Epithelial cell of esophagus (primary cell): ENCODE measurements at regions not wholly inside any gene's neighbourhood (a gene's known extent, or its start where the extent isn't known, plus 50 kb on each side); places are given as distances from the start of the nearest gene placed in this dataset.

Source experiments
- DNase-seq: peaks from one replicate; pipeline ENCODE4 v3.0.0; 2010; ENCODE audit warnings: low read depth
- H3K4me3 ChIP-seq: 2 replicates; pipeline ENCODE4 v1.5.1; 2011; ENCODE audit warnings: mild to moderate bottlenecking, low read length, control low read depth
- CTCF ChIP-seq: IDR thresholded peaks from 2 replicates; pipeline ENCODE4 v1.5.1; 2011; ENCODE audit warnings: low read depth, mild to moderate bottlenecking, low read length, control low read depth, inconsistent platforms; ENCODE audit not compliant: insufficient read depth; ENCODE audit errors: missing control alignments

GRCh38 chr16:80116711-80117110, 424.1 kb upstream of the DYNLRB2 start:
- peak; percentile 65 for DNase-seq
- no peak for TF ChIP-seq CTCF
- H3K4me3 ChIP-seq = no peak overlapping the region

DNA sequence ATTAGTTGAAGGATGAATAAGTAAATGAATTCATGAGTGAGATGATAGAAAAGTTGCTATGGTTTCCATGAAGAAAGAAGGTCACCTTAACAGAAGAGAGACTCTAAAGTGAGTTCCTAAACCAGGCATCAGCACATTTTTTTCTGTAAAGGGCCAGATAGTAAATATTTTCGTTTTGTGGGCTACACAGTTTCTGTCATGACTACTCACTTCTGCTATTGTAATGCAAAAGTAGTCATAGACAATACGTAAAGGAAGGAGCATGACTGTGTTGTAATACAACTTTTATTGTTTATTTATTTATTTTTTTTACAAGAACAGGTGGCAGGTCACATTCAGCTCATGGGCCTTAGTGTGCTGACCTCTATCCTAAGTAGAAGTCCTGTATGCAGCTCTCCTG, 426.1 kb upstream of the DYNLRB2 start:
- no peak for TF ChIP-seq CTCF
- no peak overlapping the region for H3K4me3 ChIP-seq
- peak; percentile 72 for DNase-seq

DNA sequence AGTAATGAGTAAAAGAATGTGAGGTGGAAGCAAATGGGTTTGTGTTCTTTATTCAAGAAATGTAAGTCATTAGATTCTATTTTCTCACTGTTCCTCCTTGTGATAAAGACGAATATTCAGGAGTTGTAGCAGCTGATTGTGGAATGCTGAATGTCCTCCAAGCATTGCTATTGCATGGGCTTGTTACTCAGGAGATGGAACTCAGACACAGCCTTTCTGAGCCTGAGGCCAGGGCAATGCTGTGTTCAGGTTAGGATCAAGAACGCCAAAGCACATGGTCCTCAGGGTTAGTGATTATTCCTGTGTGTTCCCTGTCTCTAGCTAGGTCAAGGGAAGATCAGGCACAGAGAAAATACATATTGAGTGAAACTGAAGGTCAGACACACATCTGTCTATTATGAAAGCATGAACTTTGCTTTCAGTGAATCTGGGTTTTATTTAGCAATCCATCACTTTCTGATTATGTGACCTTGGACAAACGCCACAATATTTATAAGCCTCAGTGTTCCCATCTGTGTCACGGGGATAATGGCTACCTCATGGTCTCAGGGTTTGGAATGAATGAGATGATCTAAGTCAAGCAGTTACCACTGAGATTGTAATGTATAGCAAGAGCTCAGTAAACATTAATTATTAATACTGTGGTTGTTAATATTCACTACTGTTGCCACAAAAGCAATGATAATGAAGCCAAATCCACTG, 426.8 kb upstream of the DYNLRB2 start:
- DNase-seq = peak; percentile 53
- no peak overlapping the region for H3K4me3 ChIP-seq
- no peak for TF ChIP-seq CTCF

DNA sequence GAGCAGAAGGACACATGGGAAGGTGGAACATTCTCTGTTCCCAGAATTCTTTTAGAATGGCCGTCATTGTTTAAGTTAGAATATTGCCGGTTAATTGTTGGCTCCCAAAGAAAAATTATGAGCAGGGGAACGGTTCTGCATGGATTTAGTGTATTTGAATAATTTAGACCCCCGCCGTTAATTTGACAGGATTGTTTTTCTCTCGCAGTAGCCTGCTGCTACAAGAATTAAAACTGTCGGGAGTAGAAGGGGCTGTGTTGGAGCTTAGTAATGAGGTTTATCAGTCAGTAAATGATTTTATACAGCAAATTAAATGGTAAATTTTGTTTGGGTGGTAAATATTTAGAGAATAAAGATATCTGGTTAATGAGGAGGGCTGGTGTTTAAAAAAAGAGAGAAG, 431.2 kb upstream of the DYNLRB2 start:
- no peak for DNase-seq
- H3K4me3 ChIP-seq = no peak overlapping the region
- no peak for TF ChIP-seq CTCF

DNA sequence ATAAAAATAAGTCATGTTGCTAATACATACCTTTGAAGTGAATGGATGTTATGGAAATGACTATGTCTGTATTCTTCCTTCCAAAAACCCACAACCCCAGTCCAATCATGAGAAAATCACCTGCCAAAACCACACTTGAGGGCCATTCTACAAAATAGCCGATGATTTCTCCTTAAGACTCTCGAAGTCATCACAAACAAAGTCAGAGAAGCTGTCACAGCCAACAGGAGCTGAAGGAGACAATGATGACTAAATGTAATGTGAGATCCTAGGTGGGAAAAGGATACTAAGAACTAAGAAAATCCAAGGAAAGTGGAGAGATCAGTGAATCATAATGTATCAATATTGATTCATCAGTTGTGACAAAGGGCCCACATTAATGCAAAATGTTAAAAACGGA, 432.9 kb upstream of the DYNLRB2 start:
- H3K4me3 ChIP-seq = no peak overlapping the region
- no peak for TF ChIP-seq CTCF
- DNase-seq = peak; percentile 84

DNA sequence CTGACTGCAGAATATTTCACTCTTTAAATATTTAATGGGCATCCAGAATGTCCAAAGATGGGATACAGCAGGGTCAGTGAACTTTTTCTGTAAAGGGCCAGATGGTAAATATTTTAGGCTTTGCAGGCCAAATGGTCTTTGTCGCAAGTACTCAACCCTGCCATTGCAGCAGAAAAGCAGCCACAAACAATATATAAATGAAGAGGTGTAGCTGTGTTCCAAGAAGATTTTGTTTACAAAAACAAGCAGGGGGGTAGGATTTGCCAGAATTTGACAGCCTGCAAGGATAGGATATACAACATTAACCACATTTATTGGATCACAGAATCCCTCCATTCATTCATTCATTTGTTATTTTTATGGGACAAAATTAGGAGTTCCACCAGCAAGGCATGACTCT, 435.0 kb upstream of the DYNLRB2 start:
- H3K4me3 ChIP-seq = no peak overlapping the region
- TF ChIP-seq CTCF = no peak
- DNase-seq = no peak

DNA sequence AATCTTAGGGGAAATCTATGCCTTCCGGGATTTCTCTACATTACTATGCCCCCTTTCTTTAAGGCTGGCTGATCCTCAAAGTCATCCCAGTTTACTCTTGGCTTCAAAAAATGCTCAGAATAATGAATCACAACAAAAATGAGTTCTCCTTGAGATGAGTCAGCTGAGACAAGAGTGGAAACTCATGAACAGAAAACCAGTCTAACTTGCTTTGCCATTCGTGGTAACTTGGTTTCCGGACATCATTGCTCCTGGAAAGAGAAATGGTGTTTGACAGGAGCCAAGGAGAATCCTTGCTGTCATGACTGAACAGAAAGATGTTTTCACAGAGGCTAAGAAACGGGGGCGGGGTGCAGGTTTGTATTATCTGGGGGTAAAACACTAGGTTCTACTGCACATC, 435.6 kb upstream of the DYNLRB2 start:
- DNase-seq = peak; percentile 96
- TF ChIP-seq CTCF = no peak
- H3K4me3 ChIP-seq = no peak overlapping the region
